NCI-H2171 treated with DMSO at 0.1 percent for 48 hours (cell line): ENCODE measurements at regions not wholly inside any gene's neighbourhood (a gene's known extent, or its start where the extent isn't known, plus 50 kb on each side); places are given as distances from the start of the nearest gene placed in this dataset.
A peak's percentile ranks its signal among the peaks of the same experiment; 100 is the strongest.
"Not testable (repeated sequence)": the region's sequence is repeated elsewhere in the genome, so short reads cannot be mapped to it uniquely, and the experiment has no call there.

ENCODE experiments used
- DNase-seq: peaks from one replicate; lab custom pipeline; 2025; lab: John Stamatoyannopoulos, UW

DNA sequence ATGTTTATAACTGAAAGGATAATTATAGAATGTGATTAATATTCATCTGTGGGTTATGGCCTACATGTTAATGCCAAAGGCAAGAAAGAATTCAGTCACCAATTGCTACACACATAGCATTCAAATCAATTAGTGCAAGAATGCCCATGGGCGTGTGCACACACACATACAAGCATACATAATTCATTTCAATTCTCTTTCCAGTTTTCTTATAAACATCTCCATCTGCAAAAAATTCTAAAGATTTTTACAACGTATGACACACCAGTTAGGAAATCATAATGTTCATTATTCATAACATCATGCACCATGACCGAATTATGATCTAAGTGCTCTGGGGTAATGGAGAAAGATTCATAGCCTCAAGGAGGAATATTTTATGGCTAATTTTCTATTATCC is 111.0 kb upstream of the ADTRP start:
- no peak for DNase-seq

DNA sequence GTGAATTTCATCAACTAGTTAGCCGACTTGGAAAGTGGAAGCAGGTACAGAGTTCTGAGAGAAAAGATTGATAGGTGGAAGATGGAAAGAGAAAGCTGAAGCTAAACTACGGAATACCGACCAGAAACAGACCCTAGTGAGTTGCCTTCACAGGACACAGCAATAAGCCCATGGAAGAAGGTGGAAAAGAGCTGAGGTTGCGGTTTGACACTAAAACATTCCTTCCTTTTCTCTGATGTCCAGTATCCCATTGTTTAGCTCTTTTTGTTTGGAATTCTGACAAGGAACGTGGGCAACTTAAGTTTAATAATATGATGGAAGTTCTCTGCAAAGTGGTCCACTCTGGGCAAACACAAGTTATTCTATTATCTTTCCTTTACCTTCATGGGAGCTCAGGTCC is 110.1 kb upstream of the ADTRP start:
- no peak for DNase-seq

DNA sequence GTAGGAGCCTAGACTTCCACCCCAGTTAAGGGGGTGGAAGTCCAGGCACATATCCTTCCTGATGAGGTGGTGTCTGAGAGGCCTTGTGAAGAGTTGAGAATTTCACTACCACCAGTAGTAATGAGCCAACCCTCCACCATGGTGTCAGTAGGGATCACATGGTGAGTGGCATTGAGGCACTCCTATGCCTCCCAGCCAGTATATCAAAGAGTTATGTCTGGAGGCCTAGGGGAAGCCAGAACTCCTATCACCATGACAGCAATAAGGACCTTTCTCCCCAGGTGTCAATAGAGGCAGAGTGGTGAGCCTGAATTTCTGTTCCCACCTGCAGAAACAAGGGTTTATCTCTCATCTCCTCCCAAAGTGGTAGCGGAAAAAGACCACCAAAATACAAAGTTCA is 106.6 kb upstream of the ADTRP start:
- no peak for DNase-seq

DNA sequence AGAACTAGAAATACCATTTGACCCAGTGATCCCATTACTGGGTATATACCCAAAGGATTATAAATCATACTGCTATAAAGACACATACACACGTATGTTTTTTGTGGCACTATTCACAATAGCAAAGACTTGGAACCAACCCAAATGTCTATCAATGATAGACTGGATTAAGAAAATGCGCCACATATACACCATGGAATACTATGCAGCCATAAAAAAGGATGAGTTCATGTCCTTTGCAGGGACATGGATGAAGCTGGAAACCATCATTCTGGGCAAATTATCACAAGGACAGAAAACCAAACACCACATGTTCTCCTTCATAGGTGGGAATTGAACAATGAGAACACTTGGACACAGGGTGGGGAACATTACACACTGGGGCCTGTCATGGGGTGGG is 104.9 kb upstream of the ADTRP start:
- DNase-seq: not testable (repeated sequence)

DNA sequence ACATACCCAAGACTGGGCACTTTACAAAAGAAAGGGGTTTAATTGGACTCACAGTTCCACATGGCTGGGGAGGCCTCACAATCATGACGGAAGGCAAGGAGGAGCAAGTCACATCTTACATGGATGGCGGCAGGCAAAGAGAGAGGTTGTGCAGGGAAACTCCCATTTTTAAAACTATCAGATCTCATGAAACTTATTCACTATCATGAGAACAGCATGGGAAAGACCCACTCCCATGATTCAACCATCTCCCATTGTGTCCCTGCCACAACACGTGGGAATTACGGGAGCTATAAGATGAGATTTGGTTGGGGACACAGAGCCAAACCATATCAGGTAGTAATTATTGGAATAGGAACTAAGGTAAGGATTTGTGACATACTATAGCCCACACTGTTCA is 101.6 kb upstream of the ADTRP start:
- DNase-seq: not testable (repeated sequence)

DNA sequence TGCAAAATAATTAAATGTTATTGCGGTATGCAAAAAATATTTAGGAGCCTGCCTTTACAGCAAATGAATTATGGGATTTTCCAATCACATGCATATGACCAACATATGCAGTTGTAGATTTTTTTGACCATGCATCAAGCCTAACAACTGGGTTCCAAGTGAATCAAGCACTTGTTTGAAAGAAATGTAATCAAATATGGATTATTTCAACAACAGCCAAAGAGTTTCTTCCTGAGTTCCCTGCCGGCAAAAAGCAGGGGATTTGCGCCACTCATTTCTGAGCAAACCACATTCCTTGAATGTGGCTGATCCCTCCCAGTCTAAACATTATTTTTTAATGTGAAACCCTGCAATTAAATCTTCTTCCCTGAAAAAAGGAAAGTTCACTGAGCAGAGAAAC is 100.1 kb upstream of the ADTRP start:
- no peak for DNase-seq

DNA sequence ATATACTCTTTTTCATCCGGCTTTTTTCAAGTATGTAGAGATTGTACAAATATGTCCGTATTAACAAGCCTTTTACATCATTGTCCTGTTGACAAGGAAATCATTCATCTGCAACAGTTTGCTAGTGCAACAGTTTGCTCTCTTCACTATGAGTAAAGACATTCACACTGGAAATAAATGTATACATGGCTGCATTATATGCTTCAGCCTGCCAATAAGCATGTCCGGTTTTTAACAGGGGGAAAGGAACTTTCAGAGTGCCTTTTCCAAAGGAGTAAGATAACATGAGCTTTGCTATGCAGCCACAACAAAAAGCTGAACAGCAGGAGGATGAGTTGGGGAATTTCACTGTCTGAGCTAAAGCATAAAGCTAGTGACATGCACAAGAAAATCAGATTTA is 99.4 kb upstream of the ADTRP start:
- no peak for DNase-seq

DNA sequence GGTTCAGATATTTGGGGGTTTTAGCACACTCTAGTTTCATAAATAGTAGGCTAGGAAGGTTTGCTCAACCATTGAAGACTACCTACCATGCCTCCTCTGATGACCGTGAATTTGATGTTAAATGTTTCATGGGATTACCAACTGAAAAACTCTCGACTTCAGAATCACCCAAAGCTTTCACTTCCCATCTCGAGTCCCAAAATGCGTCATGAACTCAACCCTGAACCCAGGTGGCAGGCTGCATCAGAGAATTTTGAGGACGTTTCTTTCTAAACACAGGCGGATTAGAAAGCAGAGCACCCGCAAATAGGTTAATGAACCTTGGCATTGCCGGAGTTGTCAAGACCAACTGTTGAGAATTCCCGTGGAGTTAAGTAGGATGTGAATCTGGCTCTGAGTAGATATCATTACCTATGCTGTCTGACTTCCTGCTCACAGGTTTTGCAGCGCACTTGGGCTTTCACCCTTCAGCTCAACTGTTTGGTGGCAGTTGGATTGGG is 98.4 kb upstream of the ADTRP start:
- no peak for DNase-seq

DNA sequence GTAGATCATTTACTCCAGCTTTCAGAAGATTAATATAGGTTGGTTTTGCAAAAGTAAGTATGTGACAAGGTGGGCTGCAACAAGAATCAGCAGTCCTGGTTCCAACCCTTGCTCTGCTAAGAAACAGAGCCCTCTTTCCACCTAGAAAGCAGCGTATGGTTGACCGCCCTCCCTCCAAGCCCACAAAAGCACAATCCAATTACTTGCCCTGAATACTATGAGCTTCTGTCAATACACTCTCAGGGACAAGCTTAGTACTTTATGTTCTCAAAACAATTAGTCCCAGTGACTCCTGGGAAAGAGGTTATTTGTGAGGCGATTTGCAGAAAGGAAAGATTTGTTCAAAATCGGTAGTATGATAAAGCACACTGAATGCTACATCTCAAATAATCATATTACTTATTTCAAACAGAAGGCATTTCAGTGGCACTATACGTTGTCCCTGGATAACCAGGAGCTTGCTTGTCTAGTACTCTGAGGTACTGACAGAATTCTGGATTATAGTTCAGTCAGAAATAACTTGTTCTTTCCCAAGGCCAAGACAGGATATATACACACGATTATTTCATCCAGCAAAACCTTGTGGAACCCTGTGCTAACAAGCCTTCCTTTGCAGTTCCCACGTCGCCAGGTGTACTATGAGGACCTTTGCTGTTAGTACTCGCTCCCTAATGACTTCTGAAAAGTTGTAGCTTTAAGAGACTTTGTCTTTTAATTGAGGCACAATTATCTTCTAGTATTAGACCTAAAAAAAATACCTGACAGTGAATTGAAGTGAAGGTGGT is 96.9 kb upstream of the ADTRP start:
- no peak for DNase-seq

DNA sequence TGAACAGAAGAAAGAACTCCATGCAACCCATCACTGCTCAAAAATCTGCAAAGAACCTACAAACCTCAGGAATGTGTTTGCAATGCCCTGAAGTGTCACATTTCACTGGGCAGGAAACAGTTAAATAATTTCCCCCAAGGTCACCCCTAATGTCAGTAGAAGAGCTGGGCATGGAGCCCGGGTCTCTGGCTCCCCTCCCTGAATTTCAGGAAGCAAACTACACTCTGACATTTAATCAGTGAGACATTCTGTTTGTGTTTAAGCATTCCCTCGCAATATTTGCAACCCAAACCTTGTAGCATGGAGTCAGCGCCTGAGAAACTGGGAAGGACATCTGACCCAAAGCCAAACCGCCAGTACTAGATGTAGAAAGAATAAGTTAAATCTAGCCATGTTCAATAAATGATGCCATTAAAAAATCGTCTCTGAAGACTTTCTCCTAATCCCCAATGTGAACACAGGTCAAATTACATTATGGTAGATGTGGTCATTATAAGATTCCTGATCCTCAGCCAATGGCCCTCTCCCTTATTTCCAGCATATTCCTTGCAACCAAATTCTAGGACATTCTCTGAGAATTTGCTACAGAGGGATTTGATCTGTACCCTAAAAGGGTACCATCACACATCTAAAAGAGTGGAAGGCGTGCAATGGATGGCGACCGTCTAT is 91.2 kb upstream of the ADTRP start:
- no peak for DNase-seq

DNA sequence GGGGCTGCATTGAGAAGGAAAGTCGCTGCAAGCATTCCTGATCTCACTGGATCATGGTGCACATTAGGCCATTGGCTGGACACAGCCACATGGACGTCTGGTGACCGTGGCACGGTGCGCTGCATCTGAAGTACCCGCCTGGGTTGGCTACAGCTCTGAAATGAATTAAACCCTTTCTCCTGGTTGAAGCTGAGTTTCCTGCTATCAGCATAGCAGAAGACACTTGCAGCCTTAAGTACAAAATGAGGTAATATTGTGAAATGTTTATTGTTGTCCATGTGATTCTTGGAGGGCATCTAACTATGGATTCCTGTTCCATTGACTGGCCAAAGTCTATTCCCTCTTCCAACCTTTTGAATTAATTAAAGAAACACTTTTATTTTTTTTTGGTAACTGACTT is 89.8 kb upstream of the ADTRP start:
- DNase-seq: no peak

DNA sequence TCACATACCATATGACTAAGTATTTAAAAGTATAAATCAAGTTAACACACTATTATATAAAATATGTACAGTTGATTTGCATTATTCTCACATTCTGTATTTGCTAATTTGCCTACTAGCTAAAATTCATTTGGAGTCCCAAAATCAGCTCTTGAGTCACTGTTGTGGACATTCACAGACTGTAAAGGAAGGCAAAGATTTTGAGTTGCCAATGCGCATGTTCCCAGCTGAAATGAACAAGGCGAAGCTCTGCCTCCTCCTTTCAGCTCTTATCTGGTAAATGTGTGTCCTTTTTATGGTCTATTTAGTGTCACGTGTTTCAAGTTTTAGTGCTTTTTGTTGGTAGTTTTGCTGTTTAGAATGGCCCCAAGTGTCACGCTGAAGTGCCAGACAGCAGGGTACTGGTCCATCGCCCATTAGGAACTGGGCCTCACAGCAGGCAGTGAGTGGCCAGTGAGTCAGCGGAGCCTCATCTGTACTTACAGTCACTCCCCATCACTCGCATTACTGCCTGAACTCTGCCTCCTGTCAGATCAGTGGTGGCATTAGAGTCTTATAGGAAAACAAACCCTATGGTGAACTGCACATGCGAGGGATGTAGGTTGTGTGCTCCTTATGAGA is 87.2 kb upstream of the ADTRP start:
- DNase-seq: no peak

DNA sequence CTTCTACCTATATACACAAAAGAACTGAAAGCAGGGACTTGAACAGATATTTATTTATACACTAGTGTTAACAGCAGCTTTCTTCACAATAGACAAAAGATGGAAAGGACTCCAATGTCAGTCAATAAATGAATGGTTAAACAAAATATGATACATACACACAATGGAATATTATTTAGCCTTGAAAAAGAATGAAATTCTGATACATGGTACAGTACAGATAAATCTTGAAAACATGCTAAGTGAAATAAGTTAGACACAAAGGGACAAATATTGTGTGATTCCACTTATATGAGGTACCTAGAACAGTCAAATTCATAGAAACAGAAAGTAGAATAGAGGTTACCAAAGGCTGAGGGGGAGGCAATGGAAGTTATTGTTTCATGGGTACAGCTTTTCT is 79.8 kb upstream of the ADTRP start:
- no peak for DNase-seq

DNA sequence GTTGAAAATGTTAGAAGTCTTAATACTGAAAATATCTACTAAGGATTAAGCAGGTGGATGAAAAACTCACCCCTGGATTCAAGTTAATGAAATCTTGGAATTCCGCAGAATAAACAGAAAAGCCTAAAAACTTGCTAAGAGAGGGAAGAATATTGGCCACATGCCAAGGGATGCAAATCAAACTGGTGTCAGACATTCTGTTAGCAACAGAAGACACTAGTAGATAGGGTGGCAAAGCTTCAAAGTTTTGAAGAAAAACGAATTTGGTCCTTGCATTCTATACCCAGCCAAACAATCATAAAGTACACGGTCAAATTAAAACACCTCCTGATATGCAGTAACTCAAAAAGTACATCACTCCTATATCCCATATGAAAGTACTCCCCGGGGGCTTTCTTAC is 77.1 kb upstream of the ADTRP start:
- DNase-seq: no peak

DNA sequence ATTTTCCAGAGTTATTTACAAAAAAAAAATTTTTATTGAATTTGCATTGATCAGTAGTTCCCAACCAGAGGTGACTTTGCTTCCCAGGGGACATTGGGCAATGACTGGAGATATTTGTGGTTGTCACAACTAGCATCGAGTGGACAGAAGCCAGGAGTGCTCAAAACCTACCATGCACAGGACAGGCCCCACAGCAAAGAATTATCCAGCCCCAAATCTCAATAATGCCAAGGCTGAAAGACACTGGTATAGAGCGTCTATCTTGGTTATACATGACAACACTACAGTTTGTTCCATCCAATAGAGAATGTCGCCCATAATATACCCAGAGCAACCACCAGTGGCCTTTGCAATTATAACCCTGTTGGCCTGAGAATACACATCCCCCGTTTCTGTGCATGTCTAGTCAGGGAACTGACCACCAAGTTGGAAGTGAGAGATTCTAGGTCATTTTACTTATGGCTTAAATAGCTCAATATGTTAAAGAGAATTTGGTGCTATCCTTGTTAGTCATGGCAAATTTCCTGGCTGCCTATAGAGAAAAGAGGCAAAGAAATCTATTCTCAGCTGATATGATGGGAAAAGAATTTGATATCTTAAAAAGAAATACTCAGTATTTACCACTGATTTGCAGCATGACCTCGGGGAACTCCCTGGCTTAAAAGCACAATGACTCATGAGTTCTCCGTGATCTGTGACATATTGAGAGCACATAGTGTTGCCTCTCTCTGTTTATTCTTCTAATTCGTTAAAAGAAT is 76.0 kb upstream of the ADTRP start:
- no peak for DNase-seq

DNA sequence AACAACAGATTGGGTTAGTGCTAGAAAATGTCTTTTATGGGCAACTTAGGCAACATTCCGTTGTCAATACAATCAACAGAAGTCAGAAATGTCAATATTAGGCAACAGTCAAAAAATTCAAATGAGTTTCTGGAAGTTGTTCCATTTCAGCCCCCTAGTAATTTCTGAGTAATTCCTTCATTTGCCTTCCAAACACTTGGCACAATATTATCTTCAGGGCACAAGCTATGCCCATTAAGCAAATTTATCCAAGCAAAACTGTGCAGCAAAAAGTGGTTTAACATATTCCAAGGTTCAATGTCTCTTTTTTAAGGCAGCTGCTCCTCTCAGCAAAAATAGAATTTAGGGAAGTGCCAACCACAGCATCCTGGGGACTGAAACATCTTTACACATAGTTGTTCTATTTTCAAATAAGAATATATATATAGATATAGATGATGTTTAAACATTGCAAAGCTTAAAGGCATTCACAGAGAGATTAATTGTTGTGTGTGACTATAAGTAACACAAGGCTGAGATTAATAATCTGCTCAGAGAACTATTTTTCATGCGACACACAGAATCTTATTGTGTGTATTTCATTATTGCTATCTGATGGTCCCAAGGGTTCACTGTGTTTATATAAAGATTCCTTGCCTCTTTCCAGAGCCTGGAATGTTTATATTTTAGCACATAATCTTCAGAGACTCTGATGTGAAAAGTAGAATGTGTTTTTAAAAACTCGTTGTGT is 75.2 kb upstream of the ADTRP start:
- DNase-seq: no peak

DNA sequence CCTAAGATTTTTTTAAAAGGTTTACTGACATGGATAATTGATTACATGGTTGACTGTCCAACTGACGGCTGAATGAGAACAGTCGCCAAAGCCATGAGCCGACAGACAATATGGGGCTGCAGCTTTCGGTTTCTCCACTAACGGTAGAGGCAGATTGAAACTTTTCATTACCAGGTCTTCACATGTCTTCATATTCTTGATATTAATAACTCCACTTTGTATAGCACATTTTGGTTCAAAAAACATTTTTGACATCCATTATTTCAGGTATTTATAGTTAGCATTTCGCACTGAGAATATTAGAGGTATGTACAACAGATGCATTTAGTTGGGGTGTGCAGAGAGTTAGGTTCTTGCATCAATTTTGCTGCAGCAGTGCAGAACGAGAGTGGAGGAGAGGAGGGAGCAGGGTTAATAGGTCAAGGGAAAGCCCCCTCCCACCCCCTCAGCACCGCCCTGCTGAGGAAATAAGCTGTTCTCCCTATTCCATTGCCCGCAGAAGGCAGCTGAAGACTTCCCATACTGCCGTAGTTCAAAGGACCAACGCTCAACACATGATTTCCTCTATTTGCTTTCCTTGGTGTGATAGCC is 73.6 kb upstream of the ADTRP start:
- no peak for DNase-seq

DNA sequence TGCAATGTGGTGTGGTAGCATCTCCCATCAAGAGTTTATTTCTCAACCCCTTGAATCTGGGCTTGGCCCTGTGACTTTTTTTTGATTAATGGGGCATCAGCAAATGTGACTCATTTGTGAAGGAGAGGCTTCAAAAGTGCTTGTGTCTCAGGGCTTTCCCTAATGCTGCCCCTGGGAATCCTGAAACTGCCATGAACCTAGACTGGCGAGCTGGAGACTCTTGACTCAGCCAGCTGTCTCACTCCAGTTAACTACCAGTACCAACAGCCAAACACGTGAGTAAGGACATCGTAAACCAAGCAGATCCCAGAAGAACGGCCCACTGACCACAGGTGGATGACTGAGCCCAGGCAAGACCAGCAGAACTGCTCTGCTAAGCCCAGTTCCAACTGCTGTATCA is 72.8 kb upstream of the ADTRP start:
- no peak for DNase-seq

DNA sequence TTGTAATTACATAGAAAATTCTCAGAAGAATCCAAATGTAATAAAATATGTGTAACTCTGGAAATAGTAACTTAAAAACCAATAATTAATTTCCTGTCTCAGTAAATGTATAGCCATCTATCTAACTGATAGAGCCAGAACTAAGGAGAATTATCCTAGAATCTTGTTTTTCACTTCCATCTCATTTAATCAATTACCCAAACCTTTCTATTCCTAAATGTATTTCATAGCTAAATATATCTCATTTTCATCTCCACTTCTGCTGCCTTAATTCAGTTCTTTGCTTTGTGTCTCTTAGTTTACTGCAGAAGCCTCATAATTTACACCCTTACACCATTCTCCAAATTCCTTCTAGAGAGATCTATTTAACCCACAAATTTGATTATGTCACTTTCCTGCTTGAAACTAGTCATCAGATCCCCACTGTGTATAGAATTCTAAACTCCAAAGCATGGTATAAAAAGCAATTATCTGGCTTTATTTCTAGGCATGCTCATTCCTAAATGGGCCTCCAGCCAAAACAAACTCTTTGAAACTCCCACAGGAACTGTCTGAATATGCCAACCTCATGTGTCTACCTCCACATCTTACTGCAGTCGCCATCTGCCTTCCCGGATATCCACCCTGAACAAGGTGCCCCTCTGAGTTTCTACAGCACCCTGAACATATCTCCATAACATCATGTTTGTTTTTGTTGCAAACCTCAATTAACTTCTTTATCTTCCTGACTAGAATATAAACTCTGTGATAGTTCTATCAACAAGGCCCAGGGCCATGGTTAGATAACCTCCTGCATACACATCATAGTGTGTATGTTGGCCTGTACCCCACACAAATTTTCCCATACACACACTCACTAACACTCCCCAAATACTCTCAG is 70.5 kb upstream of the ADTRP start:
- peak; percentile 34 for DNase-seq

DNA sequence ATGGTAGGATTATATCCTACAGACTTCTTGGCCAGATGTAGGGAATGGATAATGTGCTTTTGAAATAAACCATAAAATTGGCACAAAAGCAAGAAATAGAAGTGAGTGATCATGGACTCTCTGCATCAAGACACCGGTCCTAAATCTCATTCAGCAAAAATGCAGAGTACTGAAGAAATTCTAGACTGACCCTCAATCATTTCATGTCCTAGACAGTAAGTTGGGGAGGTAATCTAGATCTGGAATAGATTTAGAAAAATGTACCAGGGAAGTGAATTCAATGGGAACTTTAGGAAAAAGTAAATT is 69.7 kb upstream of the ADTRP start:
- no peak for DNase-seq
